OCI-LY7 (cell line): ENCODE measurements at regions not wholly inside any gene's neighbourhood (a gene's known extent, or its start where the extent isn't known, plus 50 kb on each side); places are given as distances from the start of the nearest gene placed in this dataset.
"Not testable (repeated sequence)": the region's sequence is repeated elsewhere in the genome, so short reads cannot be mapped to it uniquely, and the experiment has no call there.

Source experiments
- BruUV-seq: library from RNA; stranded (reverse); fragments of 400-500 nt; replicated peaks from 2 replicates; lab custom pipeline; 2021; lab: Mats Ljungman, UMichigan
- CTCF ChIA-PET: fragments of 300-600 bp; sonication (Branson Sonifier 250); formaldehyde crosslinking; loops from one replicate; lab custom pipeline; 2022; ENCODE audit warnings: antibody characterized with exemption; ENCODE audit not compliant: unreplicated experiment; lab: Charles Lee
- POLR2A ChIA-PET: fragments of 300-600 bp; sonication (Branson Sonifier 250); formaldehyde crosslinking; loops from one replicate; lab custom pipeline; 2022; ENCODE audit warnings: antibody characterized with exemption; lab: Charles Lee
- DNase-seq: peaks from one replicate; pipeline ENCODE4 v3.0.0-alpha.2; 2015; ENCODE audit warnings: low spot score
- H2AFZ ChIP-seq: fragments of 200-600 bp; sonication (generic), shearing (Covaris generic); 2 replicates; pipeline ENCODE4 v1.6.1; 2014; ENCODE audit warnings: mild to moderate bottlenecking, antibody characterized with exemption, low read length, moderate library complexity
- H3K27ac ChIP-seq: fragments of 200-600 bp; sonication (generic); 2 replicates; pipeline ENCODE4 v1.5.1; 2014; ENCODE audit warnings: mixed run types, low read depth, mild to moderate bottlenecking, moderate library complexity, low read length, inconsistent platforms; ENCODE audit not compliant: poor library complexity, severe bottlenecking
- H3K36me3 ChIP-seq: fragments of 200-600 bp; sonication (generic); 2 replicates; pipeline ENCODE4 v1.6.1; 2014; ENCODE audit warnings: mild to moderate bottlenecking, antibody characterized with exemption, low read length, moderate library complexity, mixed read lengths; ENCODE audit not compliant: insufficient read depth
- H3K4me1 ChIP-seq: fragments of 200-600 bp; sonication (generic); 2 replicates; pipeline ENCODE4 v1.5.1; 2014; ENCODE audit warnings: mild to moderate bottlenecking, low read length; ENCODE audit not compliant: insufficient read depth, poor library complexity, severe bottlenecking
- H3K4me2 ChIP-seq: fragments of 200-600 bp; sonication (generic); 2 replicates; pipeline ENCODE4 v1.6.1; 2014; ENCODE audit warnings: mild to moderate bottlenecking, low read length
- H3K4me3 ChIP-seq: fragments of 200-600 bp; sonication (generic); 2 replicates; pipeline ENCODE4 v1.5.1; 2014; ENCODE audit warnings: mild to moderate bottlenecking, low read depth, low read length; ENCODE audit not compliant: poor library complexity, severe bottlenecking
- H3K79me2 ChIP-seq: fragments of 200-600 bp; sonication (generic); 2 replicates; pipeline ENCODE4 v1.6.1; 2016; ENCODE audit warnings: low read depth, mild to moderate bottlenecking, low read length, moderate library complexity, mixed read lengths; ENCODE audit not compliant: insufficient read depth
- H3K9me2 ChIP-seq: fragments of 200-600 bp; sonication (generic); 2 replicates; pipeline ENCODE4 v1.6.1; 2016; ENCODE audit warnings: mild to moderate bottlenecking, low read length, mixed read lengths; ENCODE audit not compliant: insufficient read depth
- H3K9me3 ChIP-seq: fragments of 200-600 bp; sonication (generic); 2 replicates; pipeline ENCODE4 v1.6.1; 2014; ENCODE audit warnings: mild to moderate bottlenecking, mixed run types, low read length, mixed read lengths
- H4K20me1 ChIP-seq: fragments of 200-600 bp; sonication (generic); 2 replicates; pipeline ENCODE4 v1.6.1; 2014; ENCODE audit warnings: mild to moderate bottlenecking, antibody characterized with exemption, low read length, moderate library complexity, mixed read lengths; ENCODE audit not compliant: insufficient read depth
- CTCF ChIP-seq: fragments of 200-600 bp; sonication (generic); conservative IDR thresholded peaks from 2 replicates; pipeline ENCODE4 v1.5.1; 2014; ENCODE audit warnings: mild to moderate bottlenecking, antibody characterized with exemption, low read length, moderate library complexity, mixed read lengths
- EZH2phosphoT487 ChIP-seq: fragments of 200-600 bp; sonication (generic); IDR thresholded peaks from 2 replicates; pipeline ENCODE4 v1.6.1; 2018; ENCODE audit warnings: low read depth, borderline replicate concordance, mild to moderate bottlenecking, mixed run types, antibody characterized with exemption, low read length, moderate library complexity, mixed read lengths
- intact Hi-C: fragments of 100-400 bp; cut with micrococcal nuclease; formaldehyde crosslinking; loops from one replicate; pipeline ENCODE4 v1.10.0; 2022; ENCODE audit not compliant: unreplicated experiment

GRCh38 chr6:164344801-164345291, 930.3 kb downstream of the QKI start:
- Histone ChIP-seq H3K36me3 (no peaks in the 10 kb centered on the region), H3K4me1 (no peaks in the 10 kb centered on the region), H2AFZ (no peak overlapping the region), H3K9me2 (no peaks in the 10 kb centered on the region), H3K9me3 (no peaks in the 10 kb centered on the region), H3K4me3 (no peak overlapping the region), H3K79me2 (no peaks in the 10 kb centered on the region), H3K4me2 (no peak overlapping the region), H3K27ac (no peak overlapping the region), H4K20me1 (no peaks in the 10 kb centered on the region)
- DNase-seq, result no peak
- ChIA-PET CTCF (no interaction called here), POLR2A (no interaction called here)
- intact Hi-C loops, result no loop called here
- TF ChIP-seq CTCF (no peak), EZH2phosphoT487 (no peak)
- BruUV-seq, result no TSS peak

- DNase-seq, H3K4me2 ChIP-seq, H4K20me1 ChIP-seq, BruUV-seq, POLR2A ChIA-PET, H3K9me3 ChIP-seq, H3K4me3 ChIP-seq, H3K79me2 ChIP-seq, intact Hi-C loops, CTCF ChIA-PET, H3K4me1 ChIP-seq, H3K36me3 ChIP-seq, H3K9me2 ChIP-seq, H2AFZ ChIP-seq, H3K27ac ChIP-seq: not testable (repeated sequence)
Measured at GRCh38 chr6:164339442-164339841, 924.9 kb downstream of the QKI start.

- Histone ChIP-seq H3K4me2 (no peak overlapping the region), H3K36me3 (no peaks in the 10 kb centered on the region), H3K79me2 (no peaks in the 10 kb centered on the region), H3K9me2 (no peaks in the 10 kb centered on the region), H3K4me1 (no peaks in the 10 kb centered on the region), H2AFZ (no peak overlapping the region), H3K9me3 (no peaks in the 10 kb centered on the region), H3K27ac (no peak overlapping the region), H4K20me1 (no peaks in the 10 kb centered on the region), H3K4me3 (no peak overlapping the region)
- intact Hi-C loops, result no loop called here
- no TSS peak for BruUV-seq
- no peak for TF ChIP-seq EZH2phosphoT487
- no peak for TF ChIP-seq CTCF
- ChIA-PET POLR2A (no interaction called here), CTCF (no interaction called here)
- no peak for DNase-seq
Measured at GRCh38 chr6:164337925-164338397, 923.4 kb downstream of the QKI start.
